BJ (cell line): ENCODE measurements at regions not wholly inside any gene's neighbourhood (a gene's known extent, or its start where the extent isn't known, plus 50 kb on each side); places are given as distances from the start of the nearest gene placed in this dataset.

ENCODE experiments used
- CTCF ChIA-PET: fragments of 350-600 bp; formaldehyde crosslinking; extraction: SDS; loops from one replicate; lab custom pipeline; 2021; ENCODE audit warnings: antibody characterized with exemption, inconsistent platforms; lab: Yijun Ruan, JAX
- POLR2A ChIA-PET: fragments of 300-600 bp; sonication (Branson Sonifier 250); formaldehyde crosslinking; extraction: SDS; loops from one replicate; lab custom pipeline; 2021; ENCODE audit warnings: antibody characterized with exemption; lab: Charles Lee
- DNase-seq: peaks from one replicate; pipeline ENCODE4 v3.0.0-alpha.2; 2011; ENCODE audit warnings: low read depth
- H3K27me3 ChIP-seq: 2 replicates; pipeline ENCODE4 v1.6.0; 2011; ENCODE audit warnings: low read length; ENCODE audit not compliant: control insufficient read depth, insufficient read depth
- H3K36me3 ChIP-seq: 2 replicates; pipeline ENCODE4 v1.5.1; 2011; ENCODE audit warnings: low read length; ENCODE audit not compliant: control insufficient read depth, insufficient read depth
- H3K4me3 ChIP-seq: 2 replicates; pipeline ENCODE4 v1.5.1; 2011; ENCODE audit warnings: low read depth, mild to moderate bottlenecking, control low read depth, low read length
- TF ChIP-seq, protein P1 (sequence below): IDR thresholded peaks from 2 replicates; pipeline ENCODE4 v1.5.1; 2011; ENCODE audit warnings: low read depth, mild to moderate bottlenecking, control low read depth, inconsistent platforms, low read length, moderate library complexity; ENCODE audit not compliant: insufficient read depth

GRCh38 chr13:88602786-88603777 is 931.9 kb downstream of the SLITRK5 start:
- ChIA-PET POLR2A (no interaction called here), CTCF (no interaction called here)
- H3K36me3 ChIP-seq: no peaks in the 10 kb centered on the region
- DNase-seq: no peak
- no peaks in the 10 kb centered on the region for H3K27me3 ChIP-seq
- TF ChIP-seq, protein P1, sequence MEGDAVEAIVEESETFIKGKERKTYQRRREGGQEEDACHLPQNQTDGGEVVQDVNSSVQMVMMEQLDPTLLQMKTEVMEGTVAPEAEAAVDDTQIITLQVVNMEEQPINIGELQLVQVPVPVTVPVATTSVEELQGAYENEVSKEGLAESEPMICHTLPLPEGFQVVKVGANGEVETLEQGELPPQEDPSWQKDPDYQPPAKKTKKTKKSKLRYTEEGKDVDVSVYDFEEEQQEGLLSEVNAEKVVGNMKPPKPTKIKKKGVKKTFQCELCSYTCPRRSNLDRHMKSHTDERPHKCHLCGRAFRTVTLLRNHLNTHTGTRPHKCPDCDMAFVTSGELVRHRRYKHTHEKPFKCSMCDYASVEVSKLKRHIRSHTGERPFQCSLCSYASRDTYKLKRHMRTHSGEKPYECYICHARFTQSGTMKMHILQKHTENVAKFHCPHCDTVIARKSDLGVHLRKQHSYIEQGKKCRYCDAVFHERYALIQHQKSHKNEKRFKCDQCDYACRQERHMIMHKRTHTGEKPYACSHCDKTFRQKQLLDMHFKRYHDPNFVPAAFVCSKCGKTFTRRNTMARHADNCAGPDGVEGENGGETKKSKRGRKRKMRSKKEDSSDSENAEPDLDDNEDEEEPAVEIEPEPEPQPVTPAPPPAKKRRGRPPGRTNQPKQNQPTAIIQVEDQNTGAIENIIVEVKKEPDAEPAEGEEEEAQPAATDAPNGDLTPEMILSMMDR: no peak
- no peak overlapping the region for H3K4me3 ChIP-seq

DNA sequence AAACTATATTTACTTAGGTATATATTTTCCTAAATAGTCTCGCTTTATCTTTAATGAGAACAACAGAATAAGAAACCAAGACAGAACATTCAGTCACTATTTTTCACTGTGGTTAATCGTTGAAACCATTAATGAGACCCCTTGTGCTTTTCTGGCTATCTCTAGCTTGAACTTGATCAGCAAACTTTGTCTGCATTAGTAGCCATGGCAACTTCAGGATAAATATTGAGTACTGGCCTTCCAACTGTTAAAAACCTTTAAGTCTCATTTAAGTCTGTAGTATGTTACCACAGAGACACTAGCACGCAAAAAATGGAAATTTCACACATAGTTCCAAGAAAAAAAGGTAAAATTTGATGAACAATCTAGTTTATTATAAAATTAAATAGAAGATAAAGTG is 946.0 kb downstream of the SLITRK5 start:
- CTCF ChIA-PET: no interaction called here
- POLR2A ChIA-PET: no interaction called here
- Histone ChIP-seq H3K36me3 (no peaks in the 10 kb centered on the region), H3K27me3 (no peaks in the 10 kb centered on the region), H3K4me3 (no peak overlapping the region)
- TF ChIP-seq, protein P1: no peak
- no peak for DNase-seq

DNA sequence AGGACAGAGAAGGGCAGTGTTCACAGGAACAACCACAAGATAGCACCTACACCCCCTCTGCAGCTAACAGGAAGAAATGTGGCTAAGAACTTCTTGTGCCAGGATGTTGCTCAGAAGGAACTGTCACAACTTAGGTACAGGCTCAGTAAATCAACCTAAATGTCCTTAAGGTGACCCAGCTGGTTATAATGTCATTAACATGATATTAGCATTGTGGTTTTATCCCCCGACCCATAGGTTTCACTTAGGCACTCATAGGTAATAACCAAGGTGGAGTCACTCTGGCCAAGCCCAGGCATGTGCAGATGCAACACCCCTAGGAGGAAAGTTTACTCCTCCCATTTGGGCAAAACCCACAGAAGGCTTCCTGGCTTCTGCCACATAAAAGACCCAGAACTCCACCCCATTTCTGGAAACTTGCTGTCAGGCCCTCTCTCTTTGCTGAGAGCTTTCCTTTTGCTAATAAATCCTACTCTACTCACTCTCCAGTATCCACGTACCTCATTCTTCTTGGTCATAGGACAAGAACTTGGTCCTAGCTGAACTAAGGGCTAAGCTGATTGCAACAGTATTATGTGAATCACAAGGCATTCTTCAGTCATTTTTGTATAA is 951.3 kb downstream of the SLITRK5 start:
- no peak overlapping the region for H3K4me3 ChIP-seq
- DNase-seq: no peak
- no peaks in the 10 kb centered on the region for H3K36me3 ChIP-seq
- POLR2A ChIA-PET: no interaction called here
- H3K27me3 ChIP-seq: no peaks in the 10 kb centered on the region
- CTCF ChIA-PET: no interaction called here
- TF ChIP-seq, protein P1: no peak

DNA sequence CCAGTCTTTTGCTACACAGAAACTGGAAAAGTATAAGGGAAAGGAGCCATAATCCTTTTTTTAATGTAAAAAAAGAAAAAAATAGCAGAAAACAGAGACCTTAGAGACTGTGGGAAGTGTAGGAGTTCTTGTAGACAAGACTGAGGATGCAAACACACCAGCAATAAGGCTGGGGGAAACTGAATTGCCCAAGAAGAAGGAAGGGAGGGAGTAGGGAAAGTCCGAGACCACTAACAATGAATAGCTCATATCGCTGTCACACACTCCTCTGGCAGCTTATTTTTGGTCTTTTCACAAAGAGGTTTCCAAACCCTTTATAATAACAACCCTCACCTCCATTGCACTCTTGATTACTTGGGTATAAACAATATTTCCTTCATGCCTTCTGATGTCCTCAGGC is 952.0 kb downstream of the SLITRK5 start:
- no peak for DNase-seq
- Histone ChIP-seq H3K36me3 (no peaks in the 10 kb centered on the region), H3K27me3 (no peaks in the 10 kb centered on the region), H3K4me3 (no peak overlapping the region)
- TF ChIP-seq, protein P1: no peak
- ChIA-PET POLR2A (no interaction called here), CTCF (no interaction called here)

DNA sequence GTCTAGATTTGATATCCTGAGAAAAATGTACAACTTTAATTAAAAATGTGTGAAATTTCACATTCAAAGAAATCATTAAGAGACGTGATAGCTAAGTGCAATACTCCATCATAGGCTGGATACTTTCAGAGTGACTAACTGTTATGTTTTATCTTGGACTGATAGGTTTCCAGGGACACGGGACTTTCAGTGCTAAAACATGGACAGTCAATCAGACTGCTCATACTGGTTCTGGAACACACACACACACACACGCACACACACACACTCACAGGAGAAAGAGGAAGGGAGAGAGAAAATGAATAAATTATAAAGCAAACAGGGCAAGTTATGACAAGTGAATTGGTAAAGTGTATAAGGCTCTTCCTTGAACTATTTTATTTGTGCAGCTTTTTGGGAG is 955.9 kb downstream of the SLITRK5 start:
- TF ChIP-seq, protein P1: no peak
- no peak for DNase-seq
- H3K36me3 ChIP-seq: no peaks in the 10 kb centered on the region
- H3K4me3 ChIP-seq: no peak overlapping the region
- CTCF ChIA-PET: no interaction called here
- POLR2A ChIA-PET: no interaction called here
- no peaks in the 10 kb centered on the region for H3K27me3 ChIP-seq
